Astrocyte of the spinal cord (primary cell): ENCODE measurements at regions not wholly inside any gene's neighbourhood (a gene's known extent, or its start where the extent isn't known, plus 50 kb on each side); places are given as distances from the start of the nearest gene placed in this dataset.

Source experiments
- DNase-seq: peaks from one replicate; pipeline ENCODE4 v3.0.0; 2011; ENCODE audit warnings: low read depth, low spot score
- H3K4me3 ChIP-seq: 2 replicates; pipeline ENCODE4 v1.5.1; 2011; ENCODE audit warnings: low read depth, mild to moderate bottlenecking, low read length, moderate library complexity
- CTCF ChIP-seq: IDR thresholded peaks from 2 replicates; pipeline ENCODE4 v1.5.1; 2012; ENCODE audit warnings: low read depth, mild to moderate bottlenecking, low read length, inconsistent platforms
- in situ Hi-C: cut with HindIII; loops from 2 replicates; pipeline ENCODE4 v1.10.0; 2017; ENCODE audit warnings: low sequenced_read_pairs

GRCh38 chr3:188047536-188047935, 106.4 kb upstream of the LPP start:
- in situ Hi-C loops, result no loop called here
- TF ChIP-seq CTCF, result no peak
- no peak for DNase-seq
- H3K4me3 ChIP-seq, result no peak overlapping the region

- in situ Hi-C loops, result no loop called here
- no peak overlapping the region for H3K4me3 ChIP-seq
- DNase-seq, result no peak
- TF ChIP-seq CTCF, result no peak
Observed at GRCh38 chr3:188049606-188050530, 104.1 kb upstream of the LPP start.

- in situ Hi-C loops, result no loop called here
- H3K4me3 ChIP-seq, result no peak overlapping the region
- no peak for DNase-seq
- no peak for TF ChIP-seq CTCF
Observed at GRCh38 chr3:188051801-188052168, 102.2 kb upstream of the LPP start.

DNA sequence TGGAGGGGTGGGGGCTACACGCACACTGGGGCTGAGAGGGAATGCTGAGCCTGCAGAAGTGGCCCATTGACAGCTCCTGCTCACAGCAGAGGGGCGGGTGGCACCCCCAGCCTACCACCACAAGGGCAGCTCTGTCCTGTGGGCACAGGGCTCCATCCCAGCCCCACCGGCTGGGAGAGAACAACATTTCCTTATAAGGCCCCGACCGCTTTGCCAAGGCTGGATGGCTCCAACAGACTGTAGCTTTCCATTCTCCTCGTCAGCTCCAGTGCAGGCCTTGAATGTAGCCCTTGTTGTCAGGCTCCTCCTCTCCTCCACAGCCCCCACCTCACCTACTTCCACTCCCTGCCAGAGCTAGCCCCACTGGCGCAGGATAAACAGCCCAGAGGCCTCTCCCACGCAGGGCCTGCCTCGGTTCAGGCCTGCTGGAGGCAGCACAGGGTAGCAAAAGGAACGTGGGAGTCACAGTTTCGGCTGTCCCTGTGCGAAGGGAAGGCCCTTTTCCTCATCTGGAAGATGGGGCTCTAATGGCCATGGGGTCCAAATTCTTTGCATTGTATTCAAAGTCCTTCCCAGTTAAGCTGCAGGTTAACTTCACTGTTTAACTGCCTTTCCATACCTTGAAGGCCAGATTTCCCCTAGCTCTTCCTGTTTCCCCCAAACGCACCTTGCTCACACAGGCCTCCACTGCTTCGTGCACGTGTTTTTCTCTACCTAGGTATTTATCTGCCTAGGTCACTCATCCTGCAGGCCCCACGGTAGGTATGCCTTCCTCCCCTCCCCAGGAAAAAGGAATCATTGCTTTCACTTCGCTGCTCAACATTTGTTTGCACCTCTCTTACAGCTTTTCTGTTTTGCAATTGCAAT, 101.6 kb upstream of the LPP start:
- DNase-seq, result peak; percentile 48
- no peak overlapping the region for H3K4me3 ChIP-seq
- in situ Hi-C loops, result no loop called here

DNA sequence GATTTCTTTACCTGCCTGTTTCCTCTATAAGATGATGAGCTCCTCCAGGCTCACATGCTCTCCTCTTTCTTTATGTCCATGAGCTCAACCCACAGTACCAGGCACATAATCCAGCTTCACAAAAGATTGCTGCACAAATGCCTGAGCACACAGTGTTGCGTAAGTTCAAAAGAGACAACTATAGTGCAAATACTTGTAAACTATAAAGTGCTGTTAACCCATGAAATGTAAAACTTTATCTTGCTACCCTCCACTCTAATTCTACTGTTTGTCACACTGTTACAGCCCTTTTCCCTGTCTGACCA, 101.0 kb upstream of the LPP start:
- H3K4me3 ChIP-seq, result no peak overlapping the region
- no peak for DNase-seq
- TF ChIP-seq CTCF, result no peak
- in situ Hi-C loops, result no loop called here

More for the DNA sequence above, 101.6 kb upstream of the LPP start:
- peak; percentile 26 for TF ChIP-seq CTCF

GRCh38 chr3:188053710-188054380, 100.1 kb upstream of the LPP start:
- TF ChIP-seq CTCF, result no peak
- in situ Hi-C loops, result no loop called here
- H3K4me3 ChIP-seq, result no peak overlapping the region
- no peak for DNase-seq
